Hepatic stellate cell (primary cell): ENCODE measurements at regions not wholly inside any gene's neighbourhood (a gene's known extent, or its start where the extent isn't known, plus 50 kb on each side); places are given as distances from the start of the nearest gene placed in this dataset.
"Not testable (repeated sequence)": the region's sequence is repeated elsewhere in the genome, so short reads cannot be mapped to it uniquely, and the experiment has no call there.

Experiments used
- DNase-seq: peaks from one replicate; pipeline ENCODE4 v3.0.0; 2011; ENCODE audit warnings: low spot score

- not testable (repeated sequence) for DNase-seq
Observed at GRCh38 chr9:85880507-85880906, 60.4 kb upstream of the NAA35 start.

GRCh38 chr9:85884256-85884655 is 56.7 kb upstream of the NAA35 start:
- no peak for DNase-seq

DNA sequence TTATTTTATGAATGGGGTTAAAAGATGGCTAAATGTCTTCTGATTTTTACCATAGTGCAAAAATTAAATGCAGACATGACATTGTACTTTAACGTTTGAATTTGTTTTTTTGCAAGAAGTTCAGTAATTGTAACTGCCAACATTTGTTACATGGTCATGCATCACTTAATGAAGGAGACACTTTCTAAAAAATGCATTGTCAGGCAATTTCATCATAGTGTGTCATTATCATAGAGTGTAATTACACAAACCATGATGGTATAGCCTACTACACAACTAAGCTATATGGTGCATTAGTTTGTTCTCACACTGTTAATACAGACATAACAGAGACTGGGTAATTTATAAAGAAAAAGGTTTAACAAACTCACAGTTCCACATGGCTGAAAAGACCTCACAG is 50.0 kb upstream of the NAA35 start:
- DNase-seq, result no peak
